ENCODE measurements at regions not wholly inside any gene's neighbourhood (a gene's known extent, or its start where the extent isn't known, plus 50 kb on each side); places are given as distances from the start of the nearest gene placed in this dataset.

DNA sequence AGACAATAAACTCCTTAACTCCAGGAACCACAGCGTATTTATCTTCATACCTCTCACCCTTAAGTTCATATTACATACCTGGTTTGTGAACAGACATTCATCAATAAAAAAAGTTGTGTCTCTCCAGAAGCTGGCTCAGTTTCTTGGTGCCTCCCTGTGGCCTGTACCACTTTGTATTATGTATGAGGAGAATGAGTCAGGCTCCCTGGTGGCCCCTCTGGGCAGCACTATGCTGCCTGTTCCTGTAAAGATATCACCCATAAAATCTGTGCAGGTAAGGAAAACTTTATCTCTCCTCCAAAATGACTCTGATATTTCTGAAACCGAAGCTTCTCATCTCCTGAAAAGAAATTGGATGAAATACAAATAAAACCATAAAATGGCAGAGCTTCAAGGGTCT is 198.4 kb upstream of the NT5C1B start:
- no peak for DNase-seq (ENCODE audit: low spot score)

DNA sequence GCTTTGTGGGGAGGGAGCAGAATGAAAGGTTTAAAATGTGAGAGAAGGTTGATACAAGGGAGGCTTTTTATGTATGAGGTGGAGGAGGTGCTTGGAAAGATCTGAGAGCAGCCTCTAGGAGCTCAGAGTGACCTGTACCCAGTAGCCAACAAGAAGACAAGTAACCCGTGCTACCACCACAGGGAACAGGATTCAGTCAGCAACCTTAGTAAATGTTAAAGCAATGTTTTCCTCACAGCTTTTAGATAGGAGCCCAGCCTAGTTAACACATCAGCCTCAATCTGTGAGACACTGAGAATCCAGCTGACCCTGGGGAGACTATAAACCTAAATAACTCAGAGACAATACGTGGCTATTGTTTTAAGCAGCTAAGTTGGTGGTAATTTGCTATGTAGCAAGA is 194.9 kb upstream of the NT5C1B start:
- no peak for DNase-seq (ENCODE audit: low spot score)

DNA sequence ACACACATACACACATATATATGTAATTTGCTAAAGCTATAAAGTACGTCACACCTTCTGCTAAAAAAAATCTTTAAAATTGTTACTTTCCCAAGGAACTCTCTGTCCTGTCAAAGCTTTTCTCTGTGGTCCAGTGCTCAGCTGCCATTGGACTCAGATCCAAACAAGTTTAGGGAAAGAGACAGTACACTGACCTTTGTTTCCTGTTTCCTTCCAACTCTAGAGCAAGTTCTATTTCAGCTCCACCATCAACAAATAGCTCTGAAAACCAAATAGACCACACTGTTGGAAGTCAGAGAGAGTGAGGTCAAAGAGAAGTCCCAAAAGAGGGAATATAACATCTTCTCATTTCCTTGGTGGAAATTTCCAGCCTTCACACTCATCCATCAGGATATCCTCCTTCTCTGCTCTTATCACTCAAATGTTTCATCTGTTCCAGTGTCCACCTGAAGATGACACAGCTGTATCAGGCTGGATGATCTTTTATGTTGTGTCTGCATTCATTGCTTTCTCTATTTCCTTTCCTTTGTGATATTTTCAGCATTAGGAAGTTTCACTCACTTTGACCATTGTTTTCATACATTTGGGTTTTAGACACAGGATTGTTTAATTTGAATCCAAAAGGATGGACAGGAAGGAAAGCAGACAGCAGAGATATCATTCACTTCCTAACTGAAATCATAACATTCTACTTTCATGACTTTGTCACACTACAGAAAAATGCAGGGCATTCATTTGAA is 192.3 kb upstream of the NT5C1B start:
- no peak for DNase-seq (ENCODE audit: low spot score)

DNA sequence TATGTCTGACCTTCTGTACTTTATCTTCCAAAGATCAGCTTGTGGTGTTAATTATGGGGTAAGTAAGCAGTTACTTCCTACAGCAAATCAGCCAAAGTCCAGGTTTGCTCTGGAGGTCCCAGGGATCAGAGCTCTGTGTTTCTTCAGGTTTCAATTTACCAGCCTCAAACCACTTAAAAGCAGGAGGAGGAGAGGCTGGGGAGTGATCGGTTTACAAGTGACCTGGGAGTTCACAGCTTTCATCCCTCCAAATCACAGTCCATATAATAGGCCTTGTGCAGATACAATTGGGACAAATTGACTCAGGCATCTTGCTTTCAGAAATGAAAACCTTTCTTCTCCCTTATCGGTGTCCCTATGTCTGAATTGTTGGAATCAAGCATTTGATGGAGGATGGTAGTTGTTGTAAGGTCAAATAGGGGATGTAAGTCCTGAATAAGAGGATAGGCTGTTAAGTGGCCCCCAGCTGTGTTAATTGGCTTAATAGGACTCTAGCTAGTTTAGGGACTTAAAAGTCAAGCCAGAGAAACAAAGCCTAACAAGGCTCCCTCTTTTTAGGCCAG is 188.0 kb upstream of the NT5C1B start:
- no peak for DNase-seq (ENCODE audit: low spot score)

DNA sequence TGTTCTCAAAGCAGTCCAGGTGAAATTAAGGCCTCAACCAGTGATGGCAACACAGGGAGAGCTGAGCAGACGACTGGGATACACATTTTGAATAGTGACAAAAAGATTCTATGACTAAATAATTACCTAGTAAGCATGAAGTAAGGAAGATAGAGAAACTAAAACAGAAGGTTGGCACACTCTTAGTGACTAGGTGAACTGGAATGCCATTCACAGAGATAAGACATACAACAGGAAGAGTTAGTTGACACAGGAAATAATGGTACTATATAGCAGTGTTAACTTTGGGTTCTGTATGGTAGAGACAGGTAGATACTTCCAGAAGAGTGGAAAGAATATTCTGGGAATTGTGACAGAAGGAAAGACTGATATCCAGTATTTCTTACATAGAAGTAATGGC is 181.8 kb upstream of the NT5C1B start:
- DNase-seq (ENCODE audit: low spot score) = no peak

DNA sequence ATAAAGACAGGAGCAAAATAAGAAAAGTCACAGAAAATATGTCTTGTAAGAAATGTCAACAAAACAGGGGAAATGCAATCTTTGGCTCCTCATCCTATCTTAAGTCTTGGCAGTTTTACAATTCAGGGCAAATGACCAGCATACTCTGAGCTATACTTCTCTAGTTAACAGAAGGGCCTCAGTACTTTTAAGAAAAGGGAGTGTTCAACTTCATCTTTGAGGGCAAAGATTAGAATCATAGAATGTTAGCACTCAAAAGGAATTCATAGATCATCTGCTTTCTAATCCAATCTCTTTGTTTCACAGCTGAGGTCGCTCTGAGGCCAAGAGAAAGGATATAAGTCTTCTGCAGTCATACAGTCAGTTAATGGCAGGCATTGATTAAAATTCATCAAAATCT is 174.0 kb upstream of the NT5C1B start:
- no peak for DNase-seq (ENCODE audit: low spot score)

DNA sequence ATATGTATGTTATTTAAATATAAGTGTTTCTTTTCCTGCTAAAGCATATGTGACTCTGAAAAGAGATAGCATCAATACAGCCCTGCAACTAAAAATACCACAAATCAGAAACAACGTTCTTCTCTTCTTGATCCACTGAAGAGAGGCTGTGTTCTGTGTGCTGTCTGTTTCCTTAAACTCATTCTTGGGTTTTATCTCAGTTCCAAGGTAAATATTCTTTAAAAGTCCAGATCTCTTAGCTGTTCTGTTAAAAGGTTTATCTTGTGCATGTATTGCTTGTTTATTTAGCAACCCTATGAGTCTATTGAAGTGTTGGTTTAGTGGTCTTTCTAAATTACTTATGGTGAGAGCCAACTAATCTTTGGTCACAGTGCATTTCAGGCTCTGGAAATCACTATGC is 173.3 kb upstream of the NT5C1B start:
- DNase-seq (ENCODE audit: low spot score) = no peak

DNA sequence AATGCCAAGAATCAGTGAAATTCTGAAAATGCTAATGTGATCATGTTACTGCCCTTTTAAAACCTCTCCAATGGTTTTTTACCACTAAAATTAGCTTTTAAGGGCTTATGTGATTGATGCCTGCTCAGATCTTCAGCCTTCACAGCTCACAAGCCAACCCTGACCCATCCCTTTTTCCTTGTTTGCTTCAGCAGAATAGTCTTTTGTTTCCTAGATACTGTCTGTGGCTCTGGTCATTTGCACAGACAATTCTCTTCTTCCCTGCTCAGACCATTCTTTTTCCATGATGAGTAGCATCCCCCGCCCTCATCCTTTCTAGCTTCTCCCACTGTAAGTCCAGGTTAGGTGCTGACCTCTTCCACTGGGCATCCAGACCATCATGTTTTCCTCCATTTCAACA is 164.9 kb upstream of the NT5C1B start:
- no peak for DNase-seq (ENCODE audit: low spot score)

DNA sequence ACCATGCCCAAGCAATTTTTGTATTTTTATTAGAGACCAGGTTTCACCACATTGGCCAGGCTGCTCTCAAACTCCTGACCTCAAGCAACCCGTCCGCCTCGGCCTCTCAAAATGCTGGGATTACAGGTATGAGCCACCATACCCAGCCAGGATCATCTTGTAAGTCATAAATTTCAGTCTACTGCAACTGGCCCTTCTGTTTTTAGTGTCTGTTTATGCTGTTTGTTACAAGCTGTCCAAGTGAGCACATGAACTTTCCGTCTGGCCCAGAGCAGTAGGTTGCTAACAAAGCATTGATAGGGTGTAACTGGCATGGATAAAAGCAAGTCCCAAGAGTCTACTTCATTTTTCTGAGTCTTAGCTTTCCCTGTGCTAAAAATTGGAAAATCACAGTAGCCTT is 164.4 kb upstream of the NT5C1B start:
- DNase-seq (ENCODE audit: low spot score) = no peak

DNA sequence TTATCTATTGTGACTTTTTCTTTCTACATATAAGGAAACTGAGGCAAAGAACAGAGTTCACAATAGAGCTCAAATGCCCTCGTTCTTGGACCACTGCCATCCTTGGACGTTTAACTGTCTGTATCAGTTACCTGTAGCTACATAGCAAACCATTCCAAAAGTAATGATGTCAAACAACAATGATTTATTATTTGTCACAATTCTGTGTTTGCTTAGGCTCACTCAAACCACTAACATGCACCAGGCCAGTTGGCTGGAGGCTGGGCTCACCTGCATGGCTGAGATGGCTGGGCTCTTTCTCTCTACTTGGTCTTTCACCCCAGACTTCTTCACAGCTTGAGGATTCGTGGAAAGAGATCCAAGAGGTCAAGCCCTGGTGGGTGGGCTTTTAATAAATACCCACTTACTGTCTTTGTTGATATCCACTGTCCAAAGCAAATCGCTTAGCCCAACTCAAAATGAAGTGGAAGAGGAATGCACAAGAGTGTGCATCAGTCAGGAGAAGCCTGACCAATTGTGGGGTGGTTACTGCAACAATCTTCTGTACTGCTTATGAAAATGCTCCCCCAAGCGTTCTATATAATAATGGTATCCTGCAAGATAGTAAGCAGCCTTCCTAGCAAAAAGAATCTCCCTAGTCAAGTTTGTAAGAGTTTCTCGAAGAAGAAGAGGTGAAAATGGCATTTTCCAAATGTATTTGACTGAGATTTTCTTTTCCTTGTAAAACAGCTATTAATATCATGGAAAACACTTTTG is 163.5 kb upstream of the NT5C1B start:
- DNase-seq (ENCODE audit: low spot score) = no peak

DNA sequence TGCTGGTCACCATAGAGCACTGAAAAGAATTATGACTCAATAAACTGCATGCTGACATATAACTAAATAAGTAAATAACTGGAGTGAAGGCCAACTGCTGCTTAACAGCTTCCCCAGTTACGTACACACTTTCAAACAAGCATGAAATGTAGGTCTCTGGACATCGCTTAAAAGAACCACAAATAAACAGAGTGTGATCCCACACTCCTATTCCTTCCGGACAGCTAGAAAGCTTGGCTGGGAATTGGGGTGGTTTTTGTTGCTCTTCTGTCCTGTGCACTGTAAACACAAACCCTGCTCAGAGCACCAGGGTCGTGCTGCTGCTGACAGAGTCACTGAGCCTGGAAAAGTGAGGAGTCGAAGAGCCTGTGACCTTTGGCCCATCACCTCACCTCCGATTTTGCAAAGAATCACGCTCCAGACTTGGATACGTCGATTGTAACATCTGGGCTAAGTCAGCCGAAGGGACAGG is 162.7 kb upstream of the NT5C1B start:
- no peak for DNase-seq (ENCODE audit: low spot score)

DNA sequence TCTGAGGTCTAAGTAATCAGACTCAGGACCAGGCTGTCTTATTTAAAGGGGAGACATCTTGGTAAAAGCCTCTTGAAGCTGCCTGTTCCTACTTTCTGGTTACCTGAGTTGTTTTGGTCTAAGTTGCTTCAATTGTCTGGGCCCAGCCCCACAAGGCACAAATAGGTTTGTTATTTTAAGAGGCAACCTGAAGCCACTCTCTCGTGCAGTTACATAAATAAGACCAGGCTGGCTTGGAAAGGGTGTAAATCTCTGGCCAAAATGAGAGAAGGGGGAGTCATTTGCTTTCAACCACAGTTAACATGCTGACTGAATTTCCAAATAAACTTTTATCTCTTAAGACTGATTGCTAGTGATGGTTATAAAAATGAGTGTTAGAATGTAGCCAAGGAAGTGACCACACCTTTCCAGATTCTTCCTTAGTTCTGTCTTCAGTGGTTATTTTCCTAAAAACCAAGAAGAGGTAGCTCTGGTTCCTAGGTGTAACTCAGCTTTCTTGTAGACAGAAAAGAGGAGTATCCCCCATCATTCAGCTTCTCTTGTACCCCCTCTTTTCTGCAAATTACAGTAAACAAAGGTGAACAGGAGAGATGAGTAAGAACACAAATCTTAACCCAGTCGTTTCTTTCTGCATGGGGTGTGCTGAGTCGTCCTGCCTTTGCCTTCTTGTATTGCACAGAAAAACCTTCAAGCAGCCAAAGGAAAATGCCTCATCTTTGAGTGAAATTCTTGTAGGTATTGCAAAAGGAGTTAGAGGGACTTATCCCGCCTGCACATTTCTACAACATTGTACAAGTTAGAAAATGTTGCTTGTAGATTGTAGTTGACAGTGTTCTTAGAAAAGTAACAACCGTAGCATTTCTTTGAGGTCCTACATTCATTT is 161.5 kb upstream of the NT5C1B start:
- DNase-seq (ENCODE audit: low spot score) = no peak

DNA sequence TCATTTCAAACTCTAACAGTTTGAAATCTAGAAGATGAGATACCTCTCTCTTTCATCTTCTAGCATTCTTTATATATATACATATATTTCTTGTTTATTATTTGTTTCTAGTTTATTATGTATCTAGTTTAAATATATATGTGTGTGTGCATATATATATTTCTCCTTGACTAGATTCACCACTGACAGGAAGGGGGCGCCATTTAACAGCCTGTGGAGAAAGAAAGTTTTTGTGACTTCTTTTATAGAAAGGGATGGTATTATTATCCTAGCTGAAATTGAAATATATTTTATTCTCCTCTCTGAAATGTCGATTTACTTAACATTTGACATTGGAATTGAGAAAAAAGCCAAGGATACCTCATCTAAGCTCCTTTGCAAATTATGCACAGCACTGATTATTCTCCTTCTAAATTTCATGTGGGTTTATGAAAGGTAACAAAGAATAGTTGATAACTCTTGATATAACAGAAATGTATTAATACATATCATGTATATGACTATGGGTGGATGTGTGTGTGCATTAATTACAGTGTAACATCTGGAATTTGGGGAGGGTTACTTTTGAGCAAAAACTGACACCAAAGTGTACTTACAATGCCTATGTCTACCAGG is 160.7 kb upstream of the NT5C1B start:
- DNase-seq (ENCODE audit: low spot score) = peak; percentile 74

DNA sequence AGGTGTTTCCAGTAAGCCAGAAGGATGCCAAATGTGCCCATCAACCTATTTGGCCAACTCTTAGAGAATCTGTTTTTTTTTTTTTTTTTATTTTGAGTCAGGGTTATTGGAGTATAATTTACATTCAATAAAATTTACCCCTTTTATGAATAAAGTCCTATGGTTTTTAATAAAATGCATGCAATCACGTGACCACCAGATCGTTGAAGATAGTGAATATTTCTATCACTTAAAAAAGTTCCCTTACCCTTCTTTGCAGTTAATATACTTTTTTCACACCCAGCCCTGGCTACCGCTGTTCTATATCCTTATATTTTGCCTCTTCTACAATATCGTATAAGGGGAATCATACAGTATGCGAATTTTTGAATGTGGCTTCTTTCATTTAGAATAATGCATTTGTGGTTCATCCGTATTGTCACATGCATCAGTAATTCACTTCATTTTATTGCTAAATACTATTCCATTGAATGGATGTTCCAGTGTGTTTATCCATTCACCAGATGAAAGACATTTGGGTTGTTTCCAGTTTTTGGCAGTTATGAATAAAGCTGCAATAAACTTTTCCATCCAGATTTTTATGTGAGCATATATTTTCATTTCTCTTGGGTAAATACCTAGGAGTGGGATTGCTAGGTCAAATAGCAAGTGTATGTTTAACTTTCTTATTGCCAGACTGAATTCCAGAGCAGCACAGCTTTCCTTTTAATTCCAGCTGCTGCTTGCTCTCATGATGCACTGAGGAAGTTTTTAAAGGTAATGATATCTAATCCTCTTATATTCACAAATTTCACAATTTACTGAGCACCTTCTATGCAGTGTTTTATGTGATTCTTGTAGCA is 156.3 kb upstream of the NT5C1B start:
- DNase-seq (ENCODE audit: low spot score) = no peak

DNA sequence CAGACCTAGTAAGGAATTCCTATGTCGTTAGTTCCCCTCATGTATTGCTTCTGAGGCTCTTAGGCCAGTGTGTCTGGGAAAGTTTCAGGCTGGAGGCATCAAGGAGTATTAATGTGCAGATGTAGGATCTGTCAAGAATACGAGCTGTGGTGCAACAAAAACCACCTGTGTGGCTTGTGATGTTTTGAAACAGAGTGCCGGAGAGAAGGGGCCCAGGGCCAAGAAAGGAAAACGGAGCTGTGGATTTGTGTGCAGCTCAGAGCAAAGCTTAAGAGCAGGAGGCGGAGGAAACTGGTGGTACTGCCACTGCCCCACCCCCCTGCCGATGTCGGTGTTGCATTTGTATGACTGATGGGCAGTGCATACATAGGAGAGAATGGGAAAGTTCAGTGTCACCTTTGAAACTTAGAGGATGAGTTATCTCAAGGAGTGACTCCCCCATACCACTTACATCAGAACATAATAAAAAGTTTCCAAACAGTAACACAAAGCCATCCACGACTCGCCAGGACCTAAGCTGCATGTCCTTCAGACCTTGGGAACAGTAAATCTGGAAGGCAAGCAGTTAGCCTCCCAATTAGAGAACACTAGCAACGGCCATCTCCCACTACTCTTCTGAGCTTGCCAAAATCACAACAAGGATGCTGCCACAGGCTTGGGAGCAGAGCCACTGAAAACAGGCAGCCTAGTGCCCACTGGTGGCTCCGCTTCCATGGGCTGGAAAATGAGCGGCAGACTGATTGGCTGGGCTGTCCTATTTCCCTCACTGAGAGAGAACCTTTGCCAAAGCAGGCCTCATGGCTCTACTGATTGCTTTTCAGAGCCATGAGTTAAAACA is 152.7 kb upstream of the NT5C1B start:
- DNase-seq (ENCODE audit: low spot score) = no peak

DNA sequence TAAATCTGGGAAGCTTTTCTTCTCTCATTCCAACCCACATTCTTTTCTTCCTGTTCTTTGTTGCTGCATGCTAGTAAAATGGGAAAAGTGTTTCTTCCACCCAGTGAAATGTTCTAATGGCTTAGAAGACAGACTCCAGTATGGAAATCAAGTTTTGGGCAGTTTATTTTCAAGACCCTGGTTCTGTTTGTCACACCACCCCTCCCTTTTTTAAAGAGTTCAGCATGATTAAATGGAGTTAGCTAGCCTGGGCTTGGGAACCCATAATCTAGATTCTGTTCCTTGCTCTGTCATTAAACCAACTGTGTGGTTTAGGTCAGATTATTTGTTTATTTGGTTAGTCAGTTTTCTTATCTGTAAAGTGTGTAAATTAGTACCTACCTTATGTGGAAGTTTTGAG is 151.8 kb upstream of the NT5C1B start:
- no peak for DNase-seq (ENCODE audit: low spot score)

DNA sequence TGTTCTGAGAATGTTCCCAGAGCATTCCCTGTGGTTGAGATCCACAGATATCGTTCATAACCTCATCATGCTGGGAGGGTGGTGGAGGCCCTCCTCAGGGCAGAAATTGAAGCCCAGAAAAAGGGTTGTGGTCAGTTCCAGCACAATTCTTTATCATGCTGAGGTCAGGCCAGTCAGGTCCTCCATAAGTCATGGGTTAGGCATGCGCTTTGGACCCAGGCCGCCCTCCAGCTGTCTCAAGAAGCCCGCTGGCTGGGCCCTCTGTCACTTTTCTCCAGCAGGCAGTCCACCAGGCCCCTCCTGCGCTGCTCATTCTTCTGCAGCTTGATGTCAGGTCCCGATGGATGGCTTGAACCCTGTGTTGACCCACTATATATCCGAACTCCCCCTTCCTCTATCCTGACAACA is 151.1 kb upstream of the NT5C1B start:
- DNase-seq (ENCODE audit: low spot score) = no peak

DNA sequence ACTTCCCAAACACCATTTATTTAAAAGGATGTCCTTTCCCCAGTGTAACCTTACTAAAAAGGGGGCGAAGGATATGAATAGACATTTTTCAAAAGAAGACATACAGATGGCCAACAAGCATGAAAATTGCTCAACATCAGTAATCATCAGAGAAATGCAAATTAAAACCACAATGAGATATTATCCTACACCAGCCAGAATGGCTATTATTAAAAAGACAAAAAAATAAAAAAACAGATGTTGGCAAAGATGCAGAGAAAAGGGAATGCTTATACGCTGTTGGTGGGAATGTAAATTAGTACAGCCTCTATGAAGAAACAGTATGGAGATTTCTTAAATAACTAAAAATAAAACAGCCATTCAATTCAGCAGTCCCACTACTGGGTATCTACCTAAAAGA is 142.3 kb upstream of the NT5C1B start:
- DNase-seq (ENCODE audit: low spot score) = no peak

DNA sequence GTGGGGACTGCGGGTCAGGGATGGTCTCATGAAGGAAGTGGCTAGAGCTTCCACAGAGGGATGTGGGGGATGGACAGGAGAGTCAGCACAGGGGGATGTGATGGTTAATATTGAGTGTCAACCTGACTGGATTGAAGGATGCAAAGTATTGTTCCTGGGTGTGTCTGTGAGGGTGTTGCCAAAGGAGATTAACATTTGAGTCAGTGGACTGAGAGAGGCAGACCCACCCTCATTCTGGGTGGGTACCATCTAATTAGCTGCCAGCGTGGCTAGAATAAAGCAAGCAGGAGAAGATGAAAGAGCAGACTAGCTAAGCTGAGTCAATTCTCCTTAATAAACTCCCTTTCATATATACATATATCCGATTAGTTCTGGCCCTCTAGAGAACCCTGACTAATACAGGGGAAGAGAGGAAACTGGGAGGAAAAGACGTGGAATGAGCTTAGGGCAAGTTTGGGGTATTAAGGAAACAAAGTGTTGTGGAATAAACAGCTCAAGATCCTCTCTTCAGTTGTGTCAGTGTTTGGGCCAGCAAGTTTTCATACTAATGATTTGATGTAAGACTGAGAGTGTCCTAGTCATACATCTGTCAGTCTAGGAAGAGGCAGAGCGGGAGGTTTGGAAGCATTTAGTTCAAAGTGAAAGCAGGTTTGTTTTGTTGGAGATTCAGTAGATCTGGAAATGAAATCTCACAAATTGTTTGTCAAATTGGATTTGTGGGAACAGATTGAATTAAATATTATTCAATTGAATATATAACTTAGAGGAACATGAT is 135.2 kb upstream of the NT5C1B start:
- DNase-seq (ENCODE audit: low spot score) = no peak
